CD4-positive, alpha-beta T cell (primary cell): ENCODE measurements at regions not wholly inside any gene's neighbourhood (a gene's known extent, or its start where the extent isn't known, plus 50 kb on each side); places are given as distances from the start of the nearest gene placed in this dataset.
"Not testable (repeated sequence)": the region's sequence is repeated elsewhere in the genome, so short reads cannot be mapped to it uniquely, and the experiment has no call there.

Source experiments
- ATAC-seq: fragments of 200-7000 bp; cut with Tn5 transposase; one replicate; pipeline ENCODE4 v1.10.0; 2022; ENCODE audit warnings: mild to moderate bottlenecking; ENCODE audit not compliant: poor library complexity
- CTCF ChIA-PET: fragments of 350-600 bp; sonication (Branson Sonifier 250); formaldehyde crosslinking; loops from one replicate; lab custom pipeline; 2021; ENCODE audit warnings: antibody characterized with exemption, inconsistent platforms; lab: Charles Lee
- POLR2A ChIA-PET: fragments of 350-600 bp; sonication (Branson Sonifier 250); formaldehyde crosslinking; loops from one replicate; lab custom pipeline; 2021; ENCODE audit warnings: antibody characterized with exemption, inconsistent platforms; lab: Charles Lee
- DNase-seq, 14 experiments: peaks; one replicate each; pipeline ENCODE4 v3.0.0-alpha.2; 2013 to 2020; ENCODE audit warnings: mixed read lengths in 2 of 14
- H3K27ac ChIP-seq, 2 donors: one replicate each; pipeline versions ENCODE4 v1.5.1 to v1.7.0; 2013; ENCODE audit warnings: low read length in 2 of 2, low read depth in 1 of 2, mild to moderate bottlenecking in 1 of 2
- H3K27me3 ChIP-seq, 2 experiments: 1 replicate in 1 of 2; 2 replicates in 1 of 2; pipeline versions ENCODE4 v1.6.1 to v1.7.0; 2013; ENCODE audit warnings: low read length in 2 of 2, control low read depth in 1 of 2, mild to moderate bottlenecking in 1 of 2, moderate library complexity in 1 of 2; ENCODE audit not compliant: insufficient read depth in 2 of 2, control insufficient read depth in 1 of 2
- H3K36me3 ChIP-seq: one replicate; pipeline ENCODE4 v1.6.1; 2013; ENCODE audit warnings: low read length, control low read depth; ENCODE audit not compliant: insufficient read depth
- H3K4me1 ChIP-seq: one replicate; pipeline ENCODE4 v1.6.1; 2013; ENCODE audit warnings: low read length, control low read depth; ENCODE audit not compliant: insufficient read depth
- H3K4me3 ChIP-seq: one replicate; pipeline ENCODE4 v1.5.1; 2013; ENCODE audit warnings: mild to moderate bottlenecking, low read length, moderate library complexity
- H3K9me3 ChIP-seq, 2 experiments: 1 replicate in 1 of 2; 2 replicates in 1 of 2; pipeline versions ENCODE4 v1.6.1 to v1.7.0; 2013; ENCODE audit warnings: low read length in 2 of 2, mild to moderate bottlenecking in 2 of 2, control low read depth in 1 of 2, moderate library complexity in 1 of 2; ENCODE audit not compliant: control insufficient read depth in 1 of 2, insufficient read depth in 1 of 2
- H3K27ac Mint-ChIP-seq: one replicate; pipeline ENCODE4 v1.8.0; 2020; ENCODE audit warnings: mixed read lengths
- H3K27me3 Mint-ChIP-seq: one replicate; pipeline ENCODE4 v1.8.0; 2021; ENCODE audit warnings: mixed read lengths
- H3K36me3 Mint-ChIP-seq: one replicate; pipeline ENCODE4 v1.8.0; 2021; ENCODE audit warnings: low read depth, mixed read lengths
- H3K4me1 Mint-ChIP-seq: one replicate; pipeline ENCODE4 v1.8.0; 2021; ENCODE audit warnings: low read depth, mixed read lengths
- H3K4me3 Mint-ChIP-seq: one replicate; pipeline ENCODE4 v1.8.0; 2020; ENCODE audit warnings: mild to moderate bottlenecking, mixed read lengths
- H3K9me3 Mint-ChIP-seq: one replicate; pipeline ENCODE4 v1.8.0; 2020; ENCODE audit warnings: mixed read lengths
- intact Hi-C, 2 experiments: fragments of 100-400 bp; cut with DNase I in 1 of 2; cut with micrococcal nuclease in 1 of 2; formaldehyde crosslinking; loops; one replicate each; pipeline versions ENCODE4 v1.15.1 to v1.9.0; 2023 to 2025; cut with DNase I, micrococcal nuclease
- TF ChIP-seq, protein P1 (sequence below): fragments of 200-600 bp; IDR thresholded peaks from one replicate; pipeline ENCODE4 v1.8.0; 2022; ENCODE audit warnings: antibody characterized with exemption, mild to moderate bottlenecking

DNA sequence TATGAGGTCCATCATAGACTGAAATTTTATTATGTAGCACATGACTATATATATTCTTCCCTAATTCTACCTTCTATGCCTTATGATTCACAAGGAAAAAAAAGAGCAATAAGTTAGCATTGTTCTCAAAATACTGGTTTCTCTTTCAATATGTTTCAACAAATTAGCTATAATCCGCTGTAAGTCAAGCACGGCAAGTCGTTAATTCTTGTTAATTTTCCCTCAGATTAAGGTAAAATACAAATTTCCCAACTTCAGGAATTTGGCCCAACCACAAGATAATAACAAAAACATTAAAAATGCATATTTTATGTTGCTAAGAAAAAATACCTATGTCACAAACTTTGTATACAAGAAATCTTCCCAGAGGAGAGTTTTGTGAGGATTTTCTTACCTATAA, 296.5 kb upstream of the GALNTL6 start:
- no peaks in the 10 kb centered on the region for H3K9me3 ChIP-seq
- Mint-ChIP-seq H3K4me1 (no peaks in the 10 kb centered on the region), H3K36me3 (no peaks in the 10 kb centered on the region), H3K27ac (no peak overlapping the region), H3K27me3 (no peaks in the 10 kb centered on the region), H3K4me3 (no peak overlapping the region), H3K9me3 (peaks cover 4% of the 10 kb centered on the region)
- POLR2A ChIA-PET: no interaction called here
- intact Hi-C loops: no loop called here
- ATAC-seq: no peak
- H3K4me1 ChIP-seq: no peaks in the 10 kb centered on the region
- H3K27ac ChIP-seq: no peak overlapping the region
- H3K36me3 ChIP-seq: no peaks in the 10 kb centered on the region
- H3K27me3 ChIP-seq: no peaks in the 10 kb centered on the region
- CTCF ChIA-PET: no interaction called here
- TF ChIP-seq, protein P1, sequence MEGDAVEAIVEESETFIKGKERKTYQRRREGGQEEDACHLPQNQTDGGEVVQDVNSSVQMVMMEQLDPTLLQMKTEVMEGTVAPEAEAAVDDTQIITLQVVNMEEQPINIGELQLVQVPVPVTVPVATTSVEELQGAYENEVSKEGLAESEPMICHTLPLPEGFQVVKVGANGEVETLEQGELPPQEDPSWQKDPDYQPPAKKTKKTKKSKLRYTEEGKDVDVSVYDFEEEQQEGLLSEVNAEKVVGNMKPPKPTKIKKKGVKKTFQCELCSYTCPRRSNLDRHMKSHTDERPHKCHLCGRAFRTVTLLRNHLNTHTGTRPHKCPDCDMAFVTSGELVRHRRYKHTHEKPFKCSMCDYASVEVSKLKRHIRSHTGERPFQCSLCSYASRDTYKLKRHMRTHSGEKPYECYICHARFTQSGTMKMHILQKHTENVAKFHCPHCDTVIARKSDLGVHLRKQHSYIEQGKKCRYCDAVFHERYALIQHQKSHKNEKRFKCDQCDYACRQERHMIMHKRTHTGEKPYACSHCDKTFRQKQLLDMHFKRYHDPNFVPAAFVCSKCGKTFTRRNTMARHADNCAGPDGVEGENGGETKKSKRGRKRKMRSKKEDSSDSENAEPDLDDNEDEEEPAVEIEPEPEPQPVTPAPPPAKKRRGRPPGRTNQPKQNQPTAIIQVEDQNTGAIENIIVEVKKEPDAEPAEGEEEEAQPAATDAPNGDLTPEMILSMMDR: no peak
- no peak overlapping the region for H3K4me3 ChIP-seq
- no peak for DNase-seq

DNA sequence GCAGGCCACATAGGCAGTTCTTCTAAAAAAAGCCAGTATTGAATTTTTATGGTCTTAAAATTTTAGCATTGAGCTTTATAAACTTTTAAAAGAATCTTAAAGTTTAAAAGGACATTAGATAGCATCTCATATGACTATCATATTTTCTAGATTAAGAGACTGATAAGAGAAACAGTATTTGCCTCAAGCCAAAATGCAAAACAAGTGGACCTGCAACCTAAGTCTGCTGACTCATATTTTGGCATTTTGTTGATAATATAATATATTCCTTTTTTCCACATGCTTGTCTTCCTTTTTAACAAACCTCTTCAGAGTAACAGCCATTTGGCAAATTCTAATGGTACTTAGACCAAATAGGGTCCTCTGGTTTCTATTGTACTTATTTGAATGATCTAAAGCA, 328.5 kb upstream of the GALNTL6 start:
- Mint-ChIP-seq H3K27me3 (no peaks in the 10 kb centered on the region), H3K36me3 (no peaks in the 10 kb centered on the region), H3K27ac (no peak overlapping the region), H3K9me3 (no peaks in the 10 kb centered on the region), H3K4me3 (no peak overlapping the region), H3K4me1 (no peaks in the 10 kb centered on the region)
- Histone ChIP-seq H3K9me3 (no peaks in the 10 kb centered on the region), H3K36me3 (no peaks in the 10 kb centered on the region), H3K4me1 (no peaks in the 10 kb centered on the region), H3K27ac (no peak overlapping the region), H3K27me3 (no peaks in the 10 kb centered on the region), H3K4me3 (no peak overlapping the region)
- DNase-seq: no peak
- TF ChIP-seq, protein P1: no peak
- CTCF ChIA-PET: no interaction called here
- ATAC-seq: no peak
- intact Hi-C loops: no loop called here
- POLR2A ChIA-PET: no interaction called here

DNA sequence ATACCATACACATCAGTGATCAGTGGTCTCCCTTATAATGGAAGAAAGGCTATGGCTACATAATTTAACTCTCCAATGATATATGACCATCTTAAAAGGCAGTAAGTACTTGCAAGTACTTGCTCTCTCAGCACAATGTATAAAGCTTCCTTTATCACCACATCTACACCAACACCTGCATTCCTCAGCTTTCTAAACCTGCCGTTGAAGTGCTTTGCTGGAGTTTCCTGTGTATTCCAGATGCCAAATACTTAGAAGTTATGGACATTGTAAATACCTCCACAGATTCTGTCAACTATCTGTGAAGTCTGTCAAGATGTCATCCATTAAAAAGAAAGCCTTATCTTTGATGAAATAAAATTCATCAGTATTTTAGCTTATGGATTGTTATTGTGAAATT, 335.0 kb upstream of the GALNTL6 start:
- no peak overlapping the region for H3K4me3 ChIP-seq
- Mint-ChIP-seq H3K9me3 (no peaks in the 10 kb centered on the region), H3K4me3 (no peak overlapping the region), H3K27ac (no peak overlapping the region), H3K36me3 (no peaks in the 10 kb centered on the region), H3K27me3 (no peaks in the 10 kb centered on the region), H3K4me1 (no peaks in the 10 kb centered on the region)
- ChIA-PET CTCF (no interaction called here), POLR2A (no interaction called here)
- H3K9me3 ChIP-seq: no peaks in the 10 kb centered on the region
- H3K4me1 ChIP-seq: no peaks in the 10 kb centered on the region
- H3K36me3 ChIP-seq: no peaks in the 10 kb centered on the region
- intact Hi-C loops: loop anchor here in 1 of 2 experiments (1.0 kb wide), 1 partner anchor 8 kb away; no protein-coding TSS in a partner anchor
- DNase-seq: no peak
- no peaks in the 10 kb centered on the region for H3K27me3 ChIP-seq
- H3K27ac ChIP-seq: no peak overlapping the region
- TF ChIP-seq, protein P1: no peak
- no peak for ATAC-seq

DNA sequence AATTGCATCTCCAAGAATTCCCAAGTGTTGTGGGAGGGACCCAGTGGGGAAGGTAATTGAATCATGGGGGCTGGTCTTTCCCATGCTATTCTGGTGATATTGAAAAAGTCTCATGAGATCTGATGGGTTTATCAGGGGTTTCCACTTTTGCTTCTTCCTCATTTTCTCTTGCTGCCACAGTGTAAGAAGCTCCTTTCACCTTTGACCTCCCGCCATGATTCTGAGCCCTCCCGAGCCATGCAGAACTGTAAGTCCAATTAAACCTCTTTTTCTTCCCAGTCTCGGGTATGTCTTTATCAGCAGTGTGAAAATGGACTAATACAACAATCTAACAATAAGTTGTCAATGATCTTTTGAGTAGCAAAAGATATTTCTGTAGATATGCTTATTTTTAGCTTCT, 338.1 kb upstream of the GALNTL6 start:
- H3K27ac Mint-ChIP-seq, H3K4me3 ChIP-seq, POLR2A ChIA-PET, DNase-seq, H3K9me3 Mint-ChIP-seq, H3K4me1 ChIP-seq, H3K36me3 Mint-ChIP-seq, H3K4me3 Mint-ChIP-seq, H3K36me3 ChIP-seq, H3K4me1 Mint-ChIP-seq, H3K27me3 Mint-ChIP-seq, H3K27me3 ChIP-seq, ATAC-seq, H3K9me3 ChIP-seq, CTCF ChIA-PET, H3K27ac ChIP-seq, intact Hi-C loops: not testable (repeated sequence)
